Activated T-helper 1 cell treated with anti-CD3 and anti-CD28 coated beads, Interleukin-12 subunit alpha, Interleukin-12 subunit beta, Interleukin-2, Interleukin-4 antibody, amounts not matched to agents 30 ng/mL and 10 ng/mL and 1 ng/mL, durations not matched to agents 14 hours and 24 hours and 36 hours (primary cell): ENCODE measurements at regions not wholly inside any gene's neighbourhood (a gene's known extent, or its start where the extent isn't known, plus 50 kb on each side); places are given as distances from the start of the nearest gene placed in this dataset.
"Not testable (repeated sequence)": the region's sequence is repeated elsewhere in the genome, so short reads cannot be mapped to it uniquely, and the experiment has no call there.

Experiments
- DNase-seq: peaks from one replicate; pipeline ENCODE4 v3.0.0; 2021; ENCODE audit warnings: low spot score
- H3K27ac Mint-ChIP-seq: one replicate; pipeline ENCODE4 v1.8.0; 2021; ENCODE audit warnings: mild to moderate bottlenecking, mixed read lengths
- H3K27me3 Mint-ChIP-seq: one replicate; pipeline ENCODE4 v1.8.0; 2022; ENCODE audit warnings: mild to moderate bottlenecking, moderate library complexity, mixed read lengths; ENCODE audit not compliant: insufficient read depth
- H3K36me3 Mint-ChIP-seq: one replicate; pipeline ENCODE4 v1.8.0; 2021; ENCODE audit warnings: low read depth, mixed read lengths
- H3K4me1 Mint-ChIP-seq: one replicate; pipeline ENCODE4 v1.8.0; 2021; ENCODE audit warnings: low read depth, mixed read lengths
- H3K4me3 Mint-ChIP-seq: one replicate; pipeline ENCODE4 v1.8.0; 2021; ENCODE audit warnings: mild to moderate bottlenecking, moderate library complexity, mixed read lengths
- H3K9me3 Mint-ChIP-seq: one replicate; pipeline ENCODE4 v1.8.0; 2021; ENCODE audit warnings: mixed read lengths
- intact Hi-C: fragments of 100-400 bp; cut with micrococcal nuclease; formaldehyde crosslinking; loops from one replicate; pipeline ENCODE4 v1.15.1; 2024

GRCh38 chr6:66344796-66345195 is 637.8 kb upstream of the EYS start:
- H3K27ac Mint-ChIP-seq = no peak overlapping the region
- DNase-seq = no peak
- intact Hi-C loops = no loop called here
- peaks cover 19% of the 10 kb centered on the region for H3K9me3 Mint-ChIP-seq
- no peaks in the 10 kb centered on the region for H3K27me3 Mint-ChIP-seq
- no peak overlapping the region for H3K4me3 Mint-ChIP-seq
- no peaks in the 10 kb centered on the region for H3K36me3 Mint-ChIP-seq
- H3K4me1 Mint-ChIP-seq = no peaks in the 10 kb centered on the region

GRCh38 chr6:66340736-66341135 is 633.7 kb upstream of the EYS start:
- intact Hi-C loops = no loop called here
- Mint-ChIP-seq H3K4me3 (no peak overlapping the region), H3K9me3 (peaks cover 29% of the 10 kb centered on the region), H3K36me3 (no peaks in the 10 kb centered on the region), H3K27ac (no peak overlapping the region), H3K4me1 (no peaks in the 10 kb centered on the region), H3K27me3 (no peaks in the 10 kb centered on the region)
- no peak for DNase-seq

- Mint-ChIP-seq H3K36me3 (no peaks in the 10 kb centered on the region), H3K9me3 (peaks cover 16% of the 10 kb centered on the region), H3K27me3 (no peaks in the 10 kb centered on the region), H3K4me1 (no peaks in the 10 kb centered on the region), H3K4me3 (no peak overlapping the region), H3K27ac (no peak overlapping the region)
- no peak for DNase-seq
- intact Hi-C loops = no loop called here
Observed at GRCh38 chr6:66336176-66336575, 629.1 kb upstream of the EYS start.

GRCh38 chr6:66328200-66328599 is 621.2 kb upstream of the EYS start:
- DNase-seq = no peak
- H3K36me3 Mint-ChIP-seq = no peaks in the 10 kb centered on the region
- intact Hi-C loops = no loop called here
- H3K4me3 Mint-ChIP-seq = no peak overlapping the region
- no peaks in the 10 kb centered on the region for H3K4me1 Mint-ChIP-seq
- no peak overlapping the region for H3K27ac Mint-ChIP-seq
- H3K9me3 Mint-ChIP-seq = peaks cover 11% of the 10 kb centered on the region
- H3K27me3 Mint-ChIP-seq = no peaks in the 10 kb centered on the region

- intact Hi-C loops = no loop called here
- Mint-ChIP-seq H3K27me3 (no peaks in the 10 kb centered on the region), H3K4me3 (no peak overlapping the region), H3K4me1 (no peaks in the 10 kb centered on the region), H3K36me3 (no peaks in the 10 kb centered on the region), H3K9me3 (peaks cover 11% of the 10 kb centered on the region), H3K27ac (no peak overlapping the region)
- DNase-seq = no peak
Observed at GRCh38 chr6:66326228-66326627, 619.2 kb upstream of the EYS start.

GRCh38 chr6:66321017-66321416 is 614.0 kb upstream of the EYS start:
- no peaks in the 10 kb centered on the region for H3K36me3 Mint-ChIP-seq
- H3K27me3 Mint-ChIP-seq = no peaks in the 10 kb centered on the region
- intact Hi-C loops = no loop called here
- no peak overlapping the region for H3K27ac Mint-ChIP-seq
- no peaks in the 10 kb centered on the region for H3K9me3 Mint-ChIP-seq
- no peak overlapping the region for H3K4me3 Mint-ChIP-seq
- H3K4me1 Mint-ChIP-seq = no peaks in the 10 kb centered on the region
- DNase-seq = no peak

GRCh38 chr6:66307490-66307889 is 600.5 kb upstream of the EYS start:
- no peaks in the 10 kb centered on the region for H3K27me3 Mint-ChIP-seq
- H3K27ac Mint-ChIP-seq = no peak overlapping the region
- no peaks in the 10 kb centered on the region for H3K4me1 Mint-ChIP-seq
- DNase-seq = no peak
- intact Hi-C loops = no loop called here
- H3K4me3 Mint-ChIP-seq = no peak overlapping the region
- peaks cover 23% of the 10 kb centered on the region for H3K9me3 Mint-ChIP-seq
- no peaks in the 10 kb centered on the region for H3K36me3 Mint-ChIP-seq

GRCh38 chr6:66291905-66292304 is 584.9 kb upstream of the EYS start:
- H3K9me3 Mint-ChIP-seq = peaks cover 3% of the 10 kb centered on the region
- DNase-seq = no peak
- no peak overlapping the region for H3K4me3 Mint-ChIP-seq
- H3K27me3 Mint-ChIP-seq = no peaks in the 10 kb centered on the region
- H3K27ac Mint-ChIP-seq = no peak overlapping the region
- intact Hi-C loops = no loop called here
- no peaks in the 10 kb centered on the region for H3K36me3 Mint-ChIP-seq
- H3K4me1 Mint-ChIP-seq = no peaks in the 10 kb centered on the region

GRCh38 chr6:66289889-66290288 is 582.9 kb upstream of the EYS start:
- intact Hi-C loops = no loop called here
- no peak overlapping the region for H3K4me3 Mint-ChIP-seq
- no peak overlapping the region for H3K27ac Mint-ChIP-seq
- peaks cover 3% of the 10 kb centered on the region for H3K9me3 Mint-ChIP-seq
- no peaks in the 10 kb centered on the region for H3K36me3 Mint-ChIP-seq
- no peaks in the 10 kb centered on the region for H3K27me3 Mint-ChIP-seq
- no peak for DNase-seq
- H3K4me1 Mint-ChIP-seq = no peaks in the 10 kb centered on the region

GRCh38 chr6:66278115-66278514 is 571.1 kb upstream of the EYS start:
- no peak overlapping the region for H3K4me3 Mint-ChIP-seq
- H3K9me3 Mint-ChIP-seq = peaks cover 6% of the 10 kb centered on the region
- H3K36me3 Mint-ChIP-seq = no peaks in the 10 kb centered on the region
- no peaks in the 10 kb centered on the region for H3K4me1 Mint-ChIP-seq
- no peak for DNase-seq
- intact Hi-C loops = no loop called here
- no peaks in the 10 kb centered on the region for H3K27me3 Mint-ChIP-seq
- no peak overlapping the region for H3K27ac Mint-ChIP-seq

GRCh38 chr6:66277400-66277799 is 570.4 kb upstream of the EYS start:
- no peak overlapping the region for H3K27ac Mint-ChIP-seq
- DNase-seq = no peak
- H3K4me3 Mint-ChIP-seq = no peak overlapping the region
- H3K36me3 Mint-ChIP-seq = no peaks in the 10 kb centered on the region
- intact Hi-C loops = no loop called here
- peaks cover 6% of the 10 kb centered on the region for H3K9me3 Mint-ChIP-seq
- H3K27me3 Mint-ChIP-seq = no peaks in the 10 kb centered on the region
- H3K4me1 Mint-ChIP-seq = no peaks in the 10 kb centered on the region

GRCh38 chr6:66265737-66266136 is 558.7 kb upstream of the EYS start:
- intact Hi-C loops = no loop called here
- no peaks in the 10 kb centered on the region for H3K27me3 Mint-ChIP-seq

GRCh38 chr6:66264376-66264775 is 557.4 kb upstream of the EYS start:
- peaks cover 4% of the 10 kb centered on the region for H3K9me3 Mint-ChIP-seq
- H3K27ac Mint-ChIP-seq = no peak overlapping the region
- no peak overlapping the region for H3K4me3 Mint-ChIP-seq
- intact Hi-C loops = no loop called here
- H3K27me3 Mint-ChIP-seq = no peaks in the 10 kb centered on the region
- no peak for DNase-seq
- H3K4me1 Mint-ChIP-seq = no peaks in the 10 kb centered on the region
- H3K36me3 Mint-ChIP-seq = no peaks in the 10 kb centered on the region

More at GRCh38 chr6:66265737-66266136, 558.7 kb upstream of the EYS start:
- no peak for DNase-seq
- Mint-ChIP-seq H3K27ac (no peak overlapping the region), H3K4me3 (no peak overlapping the region), H3K4me1 (no peaks in the 10 kb centered on the region), H3K36me3 (no peaks in the 10 kb centered on the region), H3K9me3 (peaks cover 4% of the 10 kb centered on the region)

GRCh38 chr6:66258731-66259487 is 551.9 kb upstream of the EYS start:
- H3K36me3 Mint-ChIP-seq, H3K4me1 Mint-ChIP-seq, H3K27ac Mint-ChIP-seq, intact Hi-C loops, H3K27me3 Mint-ChIP-seq, DNase-seq, H3K4me3 Mint-ChIP-seq: not testable (repeated sequence)
- H3K9me3 Mint-ChIP-seq = peaks cover 13% of the 10 kb centered on the region
